ENCODE measurements at regions not wholly inside any gene's neighbourhood (a gene's known extent, or its start where the extent isn't known, plus 50 kb on each side); places are given as distances from the start of the nearest gene placed in this dataset.
"Not testable (repeated sequence)": the region's sequence is repeated elsewhere in the genome, so short reads cannot be mapped to it uniquely, and the experiment has no call there.

DNA sequence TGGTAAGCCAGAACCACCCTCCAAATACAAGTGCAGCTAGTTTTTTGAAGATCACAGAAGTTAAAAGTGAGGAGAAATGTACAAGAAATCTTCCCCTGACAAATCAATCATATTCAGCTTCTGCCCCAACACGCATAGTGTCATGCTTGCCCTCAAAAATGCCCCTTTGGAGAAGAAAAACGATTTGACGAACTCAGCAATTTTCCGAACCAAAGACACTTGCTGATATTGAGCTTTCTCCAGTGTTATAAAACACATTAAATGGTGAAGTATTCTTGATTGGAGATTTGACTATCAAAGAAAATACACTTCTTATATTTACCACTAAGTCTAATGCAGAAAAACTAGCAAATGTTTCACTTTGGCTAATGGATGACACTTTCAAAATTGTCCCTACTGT lies 195.5 kb downstream of the ETV1 start:
- TF ChIP-seq, protein P1, sequence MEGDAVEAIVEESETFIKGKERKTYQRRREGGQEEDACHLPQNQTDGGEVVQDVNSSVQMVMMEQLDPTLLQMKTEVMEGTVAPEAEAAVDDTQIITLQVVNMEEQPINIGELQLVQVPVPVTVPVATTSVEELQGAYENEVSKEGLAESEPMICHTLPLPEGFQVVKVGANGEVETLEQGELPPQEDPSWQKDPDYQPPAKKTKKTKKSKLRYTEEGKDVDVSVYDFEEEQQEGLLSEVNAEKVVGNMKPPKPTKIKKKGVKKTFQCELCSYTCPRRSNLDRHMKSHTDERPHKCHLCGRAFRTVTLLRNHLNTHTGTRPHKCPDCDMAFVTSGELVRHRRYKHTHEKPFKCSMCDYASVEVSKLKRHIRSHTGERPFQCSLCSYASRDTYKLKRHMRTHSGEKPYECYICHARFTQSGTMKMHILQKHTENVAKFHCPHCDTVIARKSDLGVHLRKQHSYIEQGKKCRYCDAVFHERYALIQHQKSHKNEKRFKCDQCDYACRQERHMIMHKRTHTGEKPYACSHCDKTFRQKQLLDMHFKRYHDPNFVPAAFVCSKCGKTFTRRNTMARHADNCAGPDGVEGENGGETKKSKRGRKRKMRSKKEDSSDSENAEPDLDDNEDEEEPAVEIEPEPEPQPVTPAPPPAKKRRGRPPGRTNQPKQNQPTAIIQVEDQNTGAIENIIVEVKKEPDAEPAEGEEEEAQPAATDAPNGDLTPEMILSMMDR (IDR thresholded peaks at IDR 0.05), result no peak
- TF ChIP-seq ZFX (IDR thresholded peaks at IDR 0.05; ENCODE audit: borderline replicate concordance), result no peak
- H3K27ac ChIP-seq, result no peak overlapping the region

DNA sequence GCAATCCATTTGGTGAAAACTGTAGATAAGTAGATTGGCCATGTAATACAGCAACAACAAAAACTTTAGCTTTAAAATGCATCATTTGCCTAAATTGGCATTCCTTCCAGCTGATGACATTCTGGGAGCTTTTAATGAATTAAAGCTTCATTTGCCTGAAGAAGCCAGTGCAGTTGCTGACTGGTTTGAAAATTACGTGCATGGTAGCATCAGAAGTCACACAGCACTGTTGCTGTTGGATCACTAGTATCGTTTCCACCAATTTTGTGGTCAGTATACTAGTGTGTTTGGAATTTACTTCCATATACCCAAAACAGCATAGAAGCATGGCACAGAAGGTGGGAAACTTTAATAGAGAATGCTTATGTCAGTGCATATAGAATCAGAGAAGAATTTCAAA lies 194.9 kb downstream of the ETV1 start:
- TF ChIP-seq, protein P1 (IDR thresholded peaks at IDR 0.05), result no peak
- TF ChIP-seq ZFX (IDR thresholded peaks at IDR 0.05; ENCODE audit: borderline replicate concordance), result no peak
- no peak overlapping the region for H3K27ac ChIP-seq

DNA sequence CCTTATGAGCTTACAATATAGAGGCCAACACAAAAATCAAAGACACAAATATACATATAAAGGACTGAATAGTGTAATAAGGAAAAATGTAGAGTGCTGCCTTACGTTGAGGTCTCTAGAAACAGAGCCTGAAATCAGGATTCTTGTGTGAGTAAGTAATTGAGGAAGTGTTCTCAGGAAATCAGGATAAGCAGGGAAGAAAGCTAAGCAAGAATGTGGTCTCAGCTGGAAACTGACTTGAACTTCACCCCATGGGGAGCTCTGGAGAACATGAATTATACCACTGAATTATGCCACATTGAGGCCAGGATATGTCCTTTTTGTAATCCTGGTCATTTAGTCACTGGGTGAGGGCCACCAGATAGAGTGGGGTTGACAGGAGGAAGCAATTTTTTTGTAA lies 191.9 kb downstream of the ETV1 start:
- no peak for TF ChIP-seq ZFX (IDR thresholded peaks at IDR 0.05; ENCODE audit: borderline replicate concordance)
- TF ChIP-seq, protein P1 (IDR thresholded peaks at IDR 0.05), result no peak
- H3K27ac ChIP-seq, result no peak overlapping the region

DNA sequence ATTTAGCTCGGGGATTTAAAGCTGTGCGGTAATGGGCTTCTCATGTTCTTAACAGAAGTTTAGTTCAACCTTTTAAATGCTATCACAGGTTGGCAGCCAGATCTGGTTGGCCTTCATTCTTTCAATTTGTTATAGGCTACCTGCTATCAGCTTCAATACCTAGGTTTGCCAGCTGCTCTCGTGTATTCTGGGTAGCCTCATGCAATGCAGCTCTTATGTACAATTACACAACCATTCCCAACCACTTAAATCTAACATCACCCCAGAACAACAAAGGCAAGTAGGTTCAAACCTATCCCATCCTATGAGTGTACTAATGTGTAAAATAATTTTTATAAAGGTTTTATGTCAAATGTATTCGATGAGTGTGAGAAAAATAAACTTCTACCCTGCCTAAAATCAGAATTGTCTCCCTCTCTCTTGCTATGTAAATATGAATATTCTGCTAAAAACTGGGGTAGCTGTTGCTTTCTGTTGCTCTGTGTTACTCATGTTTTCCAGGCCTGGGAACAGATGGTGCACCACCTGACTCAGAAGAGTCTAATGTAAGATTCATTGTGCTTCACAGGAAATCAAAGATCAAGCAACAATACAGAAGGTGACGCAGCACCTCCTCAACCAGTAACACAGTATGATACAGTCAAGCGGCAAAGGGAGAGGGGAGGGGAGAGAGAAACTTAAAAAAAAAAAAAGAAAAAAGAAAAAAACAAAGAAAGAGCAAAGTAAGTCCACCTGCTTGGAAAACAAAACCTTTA lies 188.6 kb downstream of the ETV1 start:
- H3K27ac ChIP-seq, result no peak overlapping the region
- TF ChIP-seq, protein P1 (IDR thresholded peaks at IDR 0.05), result no peak
- no peak for TF ChIP-seq ZFX (IDR thresholded peaks at IDR 0.05; ENCODE audit: borderline replicate concordance)

DNA sequence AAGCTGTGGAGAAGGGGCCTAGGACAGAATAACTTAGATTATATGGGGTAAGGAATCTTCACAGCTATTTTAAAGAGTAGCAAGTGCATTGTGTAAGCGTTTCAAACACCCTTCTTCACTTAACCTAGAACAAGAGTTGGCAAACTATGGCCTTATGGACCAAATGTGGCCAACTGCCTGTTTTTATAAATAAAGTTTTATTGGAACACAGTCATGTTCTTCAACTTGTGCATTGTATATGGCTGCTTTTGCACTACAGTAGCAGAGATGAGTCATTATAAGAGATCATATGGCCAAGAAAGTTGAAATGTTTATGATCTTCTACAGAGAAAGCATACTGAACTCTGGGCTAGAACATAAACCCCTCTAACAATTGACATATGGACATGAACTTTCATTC lies 187.8 kb downstream of the ETV1 start:
- TF ChIP-seq, protein P1 (IDR thresholded peaks at IDR 0.05), result no peak
- no peak for TF ChIP-seq ZFX (IDR thresholded peaks at IDR 0.05; ENCODE audit: borderline replicate concordance)
- no peak overlapping the region for H3K27ac ChIP-seq

DNA sequence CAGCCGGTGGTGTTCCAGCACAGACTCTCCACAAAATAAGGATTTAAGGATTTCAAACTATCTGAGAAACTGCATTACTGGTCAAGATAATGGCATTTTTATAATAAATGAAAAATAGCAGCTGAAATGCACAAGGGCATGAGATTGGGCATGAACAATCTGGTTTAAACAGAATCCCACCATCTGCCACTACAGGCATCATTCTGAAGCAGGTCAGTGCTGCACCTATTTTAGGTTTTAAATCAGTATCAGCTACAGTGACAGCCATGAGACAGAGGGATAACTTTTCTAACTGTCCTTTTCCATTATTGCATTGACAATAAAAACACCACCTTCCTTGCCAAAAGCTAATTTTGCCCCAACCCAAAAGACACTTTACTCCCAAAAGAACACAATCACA lies 186.8 kb downstream of the ETV1 start:
- no peak overlapping the region for H3K27ac ChIP-seq
- TF ChIP-seq, protein P1 (IDR thresholded peaks at IDR 0.05), result no peak
- no peak for TF ChIP-seq ZFX (IDR thresholded peaks at IDR 0.05; ENCODE audit: borderline replicate concordance)

DNA sequence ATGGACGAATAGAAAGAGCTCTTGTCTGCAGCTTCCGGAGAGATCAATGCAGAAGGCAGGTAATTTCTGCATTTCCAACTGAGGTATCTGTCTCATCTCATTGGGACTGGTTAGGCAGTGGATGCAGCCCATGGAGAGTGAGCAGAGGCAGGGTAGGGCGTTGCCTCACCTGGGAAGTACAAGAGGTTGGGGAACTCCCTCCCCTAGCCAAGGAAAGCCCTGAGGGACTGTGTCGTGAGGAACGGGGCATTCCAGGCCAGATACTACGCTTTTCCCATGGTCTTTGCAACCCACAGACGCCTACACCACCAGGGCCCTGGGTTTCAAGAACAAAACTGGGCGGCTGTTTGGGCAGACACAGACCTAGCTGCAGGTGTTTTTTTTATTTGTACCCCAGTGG lies 186.3 kb downstream of the ETV1 start:
- TF ChIP-seq, protein P1 (IDR thresholded peaks at IDR 0.05), result no peak
- TF ChIP-seq ZFX (IDR thresholded peaks at IDR 0.05; ENCODE audit: borderline replicate concordance), result no peak
- no peak overlapping the region for H3K27ac ChIP-seq

DNA sequence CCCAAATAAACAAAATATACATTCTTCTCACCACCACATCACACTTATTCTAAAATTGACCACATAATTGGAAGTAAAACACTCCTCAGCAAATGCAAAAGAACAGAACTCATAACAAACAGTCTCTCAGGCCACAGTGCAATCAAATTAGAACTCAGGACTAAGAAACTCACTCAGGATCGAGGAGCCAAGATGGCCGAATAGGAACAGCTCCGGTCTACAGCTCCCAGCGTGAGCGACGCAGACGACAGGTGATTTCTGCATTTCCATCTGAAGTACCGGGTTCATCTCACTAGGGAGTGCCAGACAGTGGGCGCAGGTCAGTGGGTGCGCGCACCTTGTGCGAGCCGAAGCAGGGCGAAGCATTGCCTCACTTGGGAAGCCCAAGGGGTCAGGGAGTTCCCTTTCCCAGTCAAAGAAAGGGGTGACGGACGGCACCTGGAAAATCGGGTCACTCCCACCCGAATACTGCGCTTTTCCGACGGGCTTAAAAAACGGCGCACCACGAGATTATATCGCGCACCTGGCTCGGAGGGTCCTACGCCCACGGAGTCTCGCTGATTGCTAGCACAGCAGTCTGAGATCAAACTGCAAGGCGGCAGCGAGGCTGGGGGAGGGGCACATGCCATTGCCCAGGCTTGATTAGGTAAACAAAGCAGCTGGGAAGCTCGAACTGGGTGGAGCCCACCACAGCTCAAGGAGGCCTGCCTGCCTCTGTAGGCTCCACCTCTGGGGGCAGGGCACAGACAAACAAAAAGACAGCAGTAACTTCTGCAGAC lies 183.2 kb downstream of the ETV1 start:
- H3K27ac ChIP-seq, result not testable (repeated sequence)

DNA sequence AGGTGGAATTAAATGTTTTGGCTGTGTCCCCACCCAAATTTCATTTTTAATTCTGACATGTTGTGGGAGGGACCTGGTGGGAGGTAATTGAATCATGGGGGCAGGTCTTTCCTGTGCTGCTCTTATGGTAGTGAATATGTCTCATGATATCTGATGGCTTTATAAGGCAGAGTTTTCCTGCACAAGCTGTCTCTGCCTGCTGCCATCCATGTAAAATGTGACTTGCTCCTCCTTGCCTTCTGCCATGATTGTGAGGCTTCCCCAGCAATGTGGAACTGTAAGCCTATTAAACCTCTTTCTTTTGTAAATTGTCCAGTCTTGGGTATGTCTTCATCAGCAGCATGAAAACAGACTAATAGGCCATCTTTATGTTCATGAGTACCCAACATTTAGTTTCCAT lies 172.2 kb downstream of the ETV1 start:
- H3K27ac ChIP-seq, result not testable (repeated sequence)

Measured in 22Rv1 (cell line).